HG02885 (cell line): ENCODE measurements at regions not wholly inside any gene's neighbourhood (a gene's known extent, or its start where the extent isn't known, plus 50 kb on each side); places are given as distances from the start of the nearest gene placed in this dataset.
"Not testable (repeated sequence)": the region's sequence is repeated elsewhere in the genome, so short reads cannot be mapped to it uniquely, and the experiment has no call there.

Source experiments
- ATAC-seq: cut with Tn5 transposase; IDR thresholded peaks from one replicate; pipeline ENCODE4 v1.9.1; 2021; ENCODE audit warnings: mild to moderate bottlenecking; ENCODE audit not compliant: unreplicated experiment, poor library complexity

DNA sequence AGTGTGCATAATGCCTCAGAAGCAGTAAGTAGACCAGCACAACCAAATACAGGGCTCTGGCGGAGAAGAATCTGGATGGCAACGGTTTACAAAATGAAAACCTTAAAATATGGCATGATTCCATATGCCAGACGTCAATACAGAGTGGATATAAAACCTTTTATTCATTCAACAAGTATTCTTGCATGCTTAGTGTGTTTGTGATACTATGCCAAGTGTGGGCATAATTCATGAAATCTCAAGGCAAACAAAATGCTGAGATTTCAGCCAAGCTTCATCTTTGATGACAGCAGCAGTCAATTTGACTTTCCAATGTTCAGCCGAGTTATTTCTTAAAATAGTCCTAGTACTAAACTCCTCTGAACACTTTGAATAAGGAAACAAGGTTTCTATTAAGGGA is 119.4 kb downstream of the CD24 start:
- no peak for ATAC-seq

DNA sequence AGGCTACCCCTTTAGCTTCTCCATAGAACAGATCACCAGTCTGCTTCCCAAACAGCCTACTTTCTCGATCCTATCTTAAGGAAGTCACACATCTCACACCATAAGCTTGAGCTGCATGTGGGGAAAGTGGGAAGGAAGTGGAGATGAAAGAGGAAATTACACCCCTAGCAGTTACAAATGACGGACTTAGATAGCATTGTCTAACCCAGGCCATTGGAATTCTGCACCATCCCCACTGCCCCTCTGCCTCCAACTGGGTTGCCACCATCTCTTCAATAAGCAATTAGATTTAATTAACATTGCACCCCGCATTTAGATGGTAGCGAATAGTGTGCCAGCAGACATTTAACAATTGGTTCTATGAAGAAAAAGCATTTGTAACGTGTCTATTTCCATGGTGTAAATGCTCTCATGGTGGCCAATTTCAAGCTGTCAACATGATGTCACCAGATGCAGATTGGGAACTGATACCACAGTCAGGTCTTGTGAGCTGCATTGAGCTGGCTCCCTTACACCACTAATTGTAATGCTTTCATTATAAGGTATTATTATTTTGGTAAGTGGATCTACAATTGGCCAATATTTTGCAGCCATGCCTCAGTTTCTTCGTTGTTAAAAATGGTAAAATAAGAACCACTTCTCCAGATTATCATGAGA is 124.7 kb downstream of the CD24 start:
- peak; percentile 52 for ATAC-seq

DNA sequence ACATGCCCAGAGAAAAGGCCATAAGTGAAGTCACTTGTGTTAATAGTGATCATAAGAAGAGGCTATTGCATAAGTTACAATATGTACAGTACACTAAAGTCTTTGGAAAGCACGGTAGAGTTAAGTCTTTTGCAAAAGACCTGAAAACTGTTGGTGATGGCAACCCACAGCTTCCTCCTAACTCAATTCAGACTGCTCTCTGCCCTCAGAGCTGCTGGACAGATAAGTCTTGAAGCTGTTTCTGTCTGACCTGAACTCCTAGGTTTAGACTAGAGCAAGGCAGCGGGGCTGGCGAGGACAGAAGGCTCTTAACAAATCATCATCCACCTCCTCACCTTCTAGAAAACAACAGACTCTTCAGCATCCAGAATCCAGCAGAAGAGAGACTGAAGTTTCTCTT is 125.4 kb downstream of the CD24 start:
- ATAC-seq: no peak

DNA sequence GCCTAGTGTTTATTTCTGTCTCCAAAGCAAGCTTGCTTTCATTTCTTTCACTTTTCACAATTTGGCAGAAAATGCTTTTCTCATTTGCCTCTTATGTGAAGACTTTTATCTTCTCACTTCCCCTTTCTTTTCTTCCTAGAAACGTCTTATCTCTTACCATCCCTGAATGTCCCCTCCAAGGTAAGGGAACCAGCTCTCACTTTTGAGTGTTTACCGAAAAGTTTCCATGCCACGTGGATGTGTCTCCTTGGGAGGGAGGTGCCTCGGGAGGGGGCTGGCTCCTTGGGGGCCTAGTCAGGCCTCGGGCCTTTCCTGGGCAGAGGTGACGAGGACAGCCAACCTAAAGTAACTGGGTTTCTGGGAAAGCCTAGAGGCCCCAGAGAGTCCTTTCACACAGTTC is 127.4 kb downstream of the CD24 start:
- peak; percentile 40 for ATAC-seq

DNA sequence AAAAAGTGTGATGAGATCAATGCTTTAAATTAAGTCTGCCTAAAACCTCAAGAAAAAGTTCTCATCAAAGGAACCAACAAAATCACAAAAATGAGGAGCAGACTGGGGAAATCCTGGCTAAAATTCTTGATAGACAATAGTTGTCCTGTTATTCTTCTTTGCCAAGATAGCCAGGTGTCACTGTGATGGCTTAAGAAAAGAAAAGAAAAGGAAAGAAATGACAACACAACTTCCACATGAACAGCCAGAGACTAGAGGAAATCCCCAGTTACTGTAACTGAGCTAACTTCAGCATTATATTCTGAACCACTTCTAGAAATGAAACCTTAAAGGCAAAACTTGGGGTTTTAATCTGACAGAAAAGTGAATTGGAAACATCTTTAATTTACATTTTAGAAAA is 129.6 kb downstream of the CD24 start:
- ATAC-seq: peak; percentile 73

DNA sequence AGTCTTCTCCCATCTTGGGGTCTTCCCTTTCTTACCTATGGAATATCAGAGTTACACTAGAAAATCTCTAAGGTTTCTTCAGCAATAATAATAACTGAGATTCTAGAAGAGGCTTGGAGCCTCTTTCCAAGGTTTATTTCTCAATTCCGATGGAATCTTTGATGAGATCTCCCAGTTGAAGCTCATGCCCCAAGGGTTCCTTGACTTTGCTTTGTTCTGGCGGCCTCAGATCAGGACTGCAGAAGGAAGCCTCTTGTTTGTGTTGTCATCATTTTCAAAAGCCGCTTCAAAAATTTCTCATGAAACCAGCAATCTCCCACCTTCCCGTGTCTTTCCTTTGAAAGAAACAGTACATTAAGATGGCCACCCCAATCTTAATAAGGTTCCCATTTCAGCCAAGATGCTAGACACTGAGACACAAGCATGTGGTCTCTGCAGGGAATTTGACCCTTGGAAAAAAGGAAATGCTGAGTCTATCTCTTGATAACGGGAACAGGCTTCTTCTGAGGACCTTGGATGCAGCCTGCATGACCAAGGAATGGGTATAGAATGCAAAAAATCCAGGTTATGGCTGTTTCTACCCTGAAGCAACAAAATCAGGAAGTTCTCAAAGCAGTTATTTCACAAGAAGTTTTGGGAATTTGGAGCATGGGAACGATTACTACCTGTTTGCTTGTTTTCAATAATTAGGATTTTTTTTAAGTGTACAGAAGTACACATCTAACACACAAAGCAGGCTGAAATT is 141.6 kb downstream of the CD24 start:
- ATAC-seq: no peak

DNA sequence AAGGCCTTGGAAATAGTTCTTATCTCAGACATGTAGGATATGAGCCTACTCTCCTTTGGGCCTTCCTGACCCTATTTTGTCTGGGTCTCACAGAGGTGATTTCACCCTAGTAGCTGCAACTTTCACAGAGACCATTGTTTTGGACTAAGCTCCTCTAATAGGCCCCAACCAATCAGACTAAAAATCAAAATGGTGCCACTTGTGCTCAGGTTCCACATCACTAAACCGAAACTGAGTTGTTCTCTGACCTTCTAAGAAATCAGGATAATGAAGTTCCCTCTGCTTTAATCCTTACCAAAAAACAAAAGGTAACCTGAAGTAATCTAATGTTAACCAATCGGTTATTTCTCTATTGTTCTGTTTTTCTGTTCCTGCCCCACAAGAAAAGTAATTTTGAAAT is 143.6 kb downstream of the CD24 start:
- ATAC-seq: no peak

DNA sequence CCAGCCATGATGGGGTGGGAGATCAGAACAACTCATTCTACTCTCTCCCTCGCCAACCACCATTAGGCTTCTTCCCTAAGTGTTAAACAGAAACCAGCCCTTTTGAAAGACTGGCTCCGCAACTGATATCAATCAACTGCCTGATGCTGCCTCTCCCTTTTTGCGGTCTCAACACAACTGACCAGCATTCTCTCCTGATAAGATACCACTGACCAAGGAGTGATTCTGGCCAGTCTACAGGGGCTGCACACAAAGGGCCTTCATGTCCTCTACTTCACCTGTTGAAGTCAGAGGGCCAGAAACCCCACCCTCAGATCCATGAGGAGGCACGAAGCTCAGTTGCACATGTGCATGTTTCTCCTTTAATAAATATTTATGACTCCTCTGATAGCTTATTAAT is 145.1 kb downstream of the CD24 start:
- ATAC-seq: no peak

DNA sequence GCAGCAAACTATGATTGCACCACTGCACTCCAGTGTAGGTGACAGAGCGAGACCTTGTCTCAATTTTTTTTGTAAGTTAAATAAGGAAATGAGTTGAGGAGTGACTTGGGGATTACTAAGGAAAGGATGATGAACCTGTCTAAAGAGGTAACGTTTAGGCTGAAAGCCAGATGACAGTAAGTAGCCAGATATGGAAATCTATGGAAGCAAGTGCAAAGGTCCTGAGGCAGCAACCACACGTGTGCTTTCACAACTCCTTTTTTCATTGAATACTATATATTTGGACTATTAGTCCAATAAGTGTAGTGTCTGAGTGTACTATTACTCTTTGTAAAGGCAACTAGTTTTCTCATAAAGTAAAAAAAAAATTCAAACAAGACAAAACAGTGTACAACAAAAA is 147.4 kb downstream of the CD24 start:
- no peak for ATAC-seq

DNA sequence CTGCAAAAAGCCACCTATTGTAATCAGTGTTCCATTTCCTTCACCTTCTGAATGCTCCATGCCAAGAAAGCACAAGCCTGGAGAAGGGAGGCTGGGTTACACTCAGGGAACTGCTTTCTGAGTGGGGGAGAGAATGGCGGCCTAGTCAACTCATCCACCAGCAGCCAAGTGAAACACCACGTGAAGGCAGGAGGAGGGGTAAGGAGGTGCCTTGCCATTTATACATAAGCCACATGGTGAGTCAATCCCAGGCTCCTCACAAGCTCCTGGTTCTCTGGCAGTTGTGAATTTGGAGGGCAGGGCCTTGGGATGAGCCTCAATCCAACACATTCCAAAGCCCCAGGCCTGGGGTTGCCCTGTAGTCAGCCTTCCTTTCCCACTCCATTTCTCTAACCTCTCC is 149.4 kb downstream of the CD24 start:
- no peak for ATAC-seq

DNA sequence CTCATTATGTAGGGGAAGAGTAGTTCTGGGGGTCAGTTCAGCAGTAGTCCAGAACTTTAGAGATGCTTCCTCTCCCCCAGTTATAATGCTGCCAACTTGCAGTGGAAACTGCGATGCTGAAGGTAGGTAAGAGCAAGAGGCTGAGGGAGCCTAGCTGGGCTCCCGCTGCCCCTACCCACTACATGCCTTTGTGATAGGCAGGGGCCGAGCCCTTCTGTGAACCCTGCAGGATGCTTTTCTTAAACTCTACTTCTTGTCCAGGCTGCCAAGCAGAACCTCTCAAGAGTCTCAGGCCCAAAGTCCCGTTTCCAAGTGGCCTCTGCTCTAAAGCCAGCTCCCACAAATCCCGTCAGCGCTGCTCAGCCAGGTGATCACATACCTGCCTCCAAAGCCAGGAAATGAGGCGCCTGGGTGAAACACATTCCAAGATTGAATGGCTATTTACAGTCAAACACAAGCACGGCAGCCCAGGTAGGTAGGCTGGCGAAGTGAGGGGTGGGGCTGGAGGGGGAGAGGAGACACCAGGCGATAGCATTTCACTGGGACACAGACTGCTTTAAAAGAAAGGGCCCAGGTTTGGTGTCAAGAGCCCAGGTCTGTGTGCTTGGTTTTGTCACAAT is 150.7 kb downstream of the CD24 start:
- no peak for ATAC-seq

DNA sequence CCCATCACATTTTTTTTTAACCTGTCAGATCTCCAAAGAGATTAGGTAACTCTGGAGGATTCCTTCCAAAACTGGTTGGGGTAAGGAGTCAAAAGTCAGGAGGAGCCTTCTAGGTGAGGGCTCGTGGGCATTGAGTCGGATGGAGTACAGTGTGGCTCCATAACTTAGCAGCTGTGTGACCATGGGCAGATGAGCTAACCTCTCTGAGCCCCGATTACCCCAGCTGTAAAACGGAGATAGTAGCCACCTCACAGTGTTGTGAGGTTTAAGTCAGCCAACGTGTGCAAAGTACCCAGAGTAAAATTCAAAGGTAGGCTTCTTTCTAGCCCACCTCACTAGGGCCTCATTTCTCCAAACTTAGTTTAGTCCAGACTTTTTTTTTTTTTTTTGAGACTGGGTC is 151.5 kb downstream of the CD24 start:
- no peak for ATAC-seq

DNA sequence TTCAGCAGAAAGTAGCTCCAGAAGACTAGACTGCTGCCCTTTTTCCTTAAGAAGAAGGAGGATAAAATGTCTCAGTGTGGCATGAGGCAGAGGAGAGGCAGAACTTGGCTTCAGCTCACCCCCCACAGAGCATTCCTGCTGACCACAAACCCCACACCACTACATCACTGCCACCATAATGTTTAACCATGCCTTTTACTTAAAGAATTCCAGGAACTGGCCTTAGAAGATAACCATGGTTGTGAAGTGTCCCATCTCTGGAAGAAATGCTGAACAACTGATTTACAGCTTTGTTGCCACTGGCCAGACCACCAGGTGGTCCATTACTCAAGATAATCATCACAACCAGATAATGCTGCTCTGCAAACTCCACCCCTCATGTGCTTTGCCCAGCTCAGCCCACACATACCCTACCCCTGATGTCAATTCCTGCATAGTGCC is 154.1 kb downstream of the CD24 start:
- ATAC-seq: no peak

DNA sequence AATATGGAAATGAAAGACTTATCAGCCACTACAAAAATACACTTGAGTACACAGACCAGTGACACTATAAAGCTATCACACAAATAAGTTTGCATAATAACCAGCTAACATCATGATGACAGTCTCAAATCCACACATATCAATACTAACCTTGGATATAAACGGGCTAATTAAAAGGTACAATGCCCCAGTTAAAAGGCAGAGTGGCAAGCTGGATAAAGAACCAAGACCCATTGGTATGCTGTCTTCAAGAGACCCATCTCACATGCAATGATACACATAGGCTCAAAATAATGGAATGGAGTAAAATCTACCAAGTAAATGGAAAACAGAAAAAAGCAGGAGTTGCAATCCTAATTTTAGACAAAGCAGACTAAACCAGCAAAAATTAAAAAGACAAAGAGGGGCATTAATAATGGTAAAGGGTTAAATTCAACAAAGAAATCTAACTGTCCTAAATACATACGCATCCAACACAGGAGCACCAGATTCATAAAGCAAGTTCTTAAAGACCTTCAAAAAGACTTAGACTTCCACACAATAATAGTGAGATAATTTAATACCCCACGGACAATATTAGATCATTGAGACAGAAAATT is 163.3 kb downstream of the CD24 start:
- ATAC-seq: no peak

DNA sequence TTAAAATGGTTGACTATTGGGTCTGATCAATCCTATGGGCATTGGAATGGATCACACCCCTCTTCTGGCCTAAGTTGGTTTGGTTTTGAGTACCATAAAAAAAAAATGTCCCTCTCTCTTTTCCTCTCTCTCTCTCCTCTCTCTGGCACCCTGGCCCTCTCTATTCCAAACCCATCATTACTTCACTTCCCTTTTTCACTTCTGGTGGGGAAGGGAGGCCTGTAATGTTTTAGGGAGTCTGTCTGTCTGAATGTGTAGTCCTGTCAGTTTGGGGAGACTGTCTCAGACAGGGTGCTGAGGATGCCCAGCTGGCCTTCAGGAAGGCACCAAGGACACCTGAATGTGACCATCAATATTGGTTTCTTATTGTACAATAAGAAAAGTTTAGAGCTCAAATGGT is 165.8 kb downstream of the CD24 start:
- ATAC-seq: no peak

DNA sequence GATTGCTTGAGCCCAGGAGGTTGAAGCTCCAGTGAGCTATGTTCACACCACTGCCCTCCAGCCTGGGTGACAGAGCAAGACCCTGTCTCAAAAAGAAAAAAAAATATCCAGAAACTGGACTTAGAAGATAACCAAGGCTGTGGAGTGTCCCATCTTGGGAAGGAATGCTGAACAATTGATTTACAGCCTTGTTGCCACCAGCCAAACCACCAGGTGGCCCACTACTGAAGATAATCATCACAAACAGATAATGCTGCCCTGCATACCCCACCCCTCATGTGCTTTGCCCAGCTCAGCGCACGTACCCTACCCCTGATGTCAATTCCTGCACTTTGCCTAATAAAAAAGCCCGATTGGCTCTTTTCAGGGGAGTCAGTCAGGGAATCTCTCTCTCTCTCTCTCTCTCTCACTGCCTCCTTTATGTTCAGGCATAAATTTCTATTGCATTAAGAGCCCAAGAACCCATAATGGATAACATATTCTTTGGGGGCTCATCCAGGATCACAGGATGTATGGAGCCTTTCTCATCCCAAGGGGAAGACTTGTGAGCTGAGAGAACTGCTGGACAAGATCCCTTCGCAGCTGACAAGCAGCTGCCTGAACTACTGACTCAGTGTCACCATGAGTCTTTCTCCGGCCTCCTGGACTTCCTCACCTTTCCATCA is 166.4 kb downstream of the CD24 start:
- no peak for ATAC-seq

DNA sequence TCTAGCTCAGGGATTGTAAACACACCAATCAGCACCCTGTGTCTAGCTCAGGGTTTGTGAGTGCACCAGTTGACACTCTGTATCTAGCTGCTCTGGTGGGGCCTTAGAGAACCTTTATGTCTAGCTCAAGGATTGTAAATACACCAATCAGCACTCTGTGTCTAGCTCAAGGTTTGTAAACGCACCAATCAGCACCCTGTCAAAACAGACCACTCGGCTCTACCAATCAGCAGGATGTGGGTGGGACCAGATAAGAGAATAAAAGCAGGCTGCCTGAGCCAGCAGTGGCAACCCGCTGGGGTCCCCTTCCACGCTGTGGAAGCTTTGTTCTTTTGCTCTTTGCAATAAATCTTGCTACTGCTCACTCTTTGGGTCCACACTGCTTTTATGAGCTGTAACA is 168.3 kb downstream of the CD24 start:
- not testable (repeated sequence) for ATAC-seq

DNA sequence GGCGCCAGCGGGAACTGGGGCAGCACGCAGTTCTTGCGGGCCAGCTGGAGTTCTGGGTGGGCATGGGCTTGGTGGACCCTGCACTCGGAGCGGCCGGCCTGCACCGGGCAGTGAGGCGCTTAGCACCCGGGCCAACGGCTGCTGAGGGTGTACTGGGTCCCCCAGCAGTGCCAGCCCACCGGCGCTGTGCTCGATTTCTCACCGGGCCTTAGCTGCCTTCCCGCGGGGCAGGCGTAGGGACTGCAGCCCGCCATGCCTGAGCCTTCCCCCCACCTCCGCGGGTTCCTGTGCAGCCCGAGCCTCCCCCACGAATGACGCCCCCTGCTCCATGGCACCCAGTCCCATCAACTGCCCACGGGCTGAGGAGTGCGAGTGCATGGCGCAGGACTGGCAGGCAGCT is 168.8 kb downstream of the CD24 start:
- no peak for ATAC-seq

DNA sequence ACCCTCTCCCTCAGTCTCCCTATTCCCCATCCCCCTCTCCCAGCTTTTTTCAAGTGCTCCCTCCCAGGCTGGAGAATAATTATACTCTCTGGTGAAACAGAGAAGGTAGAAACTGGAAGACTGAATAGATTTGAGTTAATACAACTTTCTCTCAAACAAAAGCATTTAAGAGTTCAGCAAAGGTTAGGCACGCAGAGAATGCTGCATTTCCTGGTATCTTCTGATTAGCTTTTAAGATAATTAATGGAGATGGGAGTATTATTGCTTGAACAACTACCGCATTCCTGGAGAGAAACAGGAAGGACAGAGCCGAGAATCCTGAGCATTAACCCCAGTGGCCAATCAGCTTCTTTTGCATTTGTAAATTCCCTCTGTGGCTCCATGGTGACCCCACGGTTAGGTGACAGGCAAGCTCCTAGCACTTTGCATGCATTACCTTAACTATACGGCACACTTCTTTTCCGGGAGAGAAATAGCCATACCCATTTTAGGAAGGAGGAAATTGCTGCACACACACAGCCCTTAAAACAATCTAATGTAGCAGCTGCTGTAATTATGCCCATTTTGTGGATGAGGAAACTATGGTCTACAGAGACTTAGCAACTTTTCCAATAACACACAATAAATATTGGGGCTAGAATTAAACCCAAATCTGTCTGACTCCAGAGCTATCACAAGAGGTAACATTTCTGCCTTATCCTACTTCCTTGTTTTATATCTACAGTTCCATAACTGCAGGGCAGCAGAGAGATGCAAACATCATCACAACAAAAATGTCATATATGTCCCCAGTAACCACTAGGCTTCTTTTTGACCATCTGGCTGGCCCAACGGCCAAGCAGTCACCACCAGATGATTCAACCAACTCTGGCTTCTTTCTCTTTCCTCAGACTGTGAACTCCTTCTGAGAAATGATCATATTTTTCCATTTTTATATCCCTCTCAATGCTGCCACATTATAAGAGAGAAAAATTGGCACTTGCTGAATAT is 169.9 kb downstream of the CD24 start:
- ATAC-seq: no peak

DNA sequence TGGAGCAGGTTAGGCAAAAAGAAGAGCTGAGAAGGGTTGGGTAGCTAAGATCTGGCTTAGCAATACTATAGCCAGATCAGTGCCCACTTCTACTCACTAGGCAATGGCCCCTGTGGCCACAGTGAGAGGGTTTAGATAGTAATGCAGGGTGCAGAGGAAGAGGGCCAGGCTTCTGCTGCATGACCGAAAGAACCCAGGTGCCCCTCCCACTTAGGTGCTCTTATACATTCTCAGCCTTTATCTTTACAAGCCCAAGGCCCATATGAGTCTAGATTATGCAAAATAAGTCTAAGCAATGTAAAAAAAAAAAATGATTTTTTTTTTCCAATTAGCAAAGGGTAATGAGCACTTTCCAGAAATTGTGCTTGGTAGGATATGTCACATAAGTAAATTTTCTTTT is 171.3 kb downstream of the CD24 start:
- no peak for ATAC-seq
